SH-SY5Y (cell line): ENCODE measurements at regions not wholly inside any gene's neighbourhood (a gene's known extent, or its start where the extent isn't known, plus 50 kb on each side); places are given as distances from the start of the nearest gene placed in this dataset.

Source experiments
- GATA2 ChIP-seq: IDR thresholded peaks from 2 replicates; pipeline ENCODE4 v1.6.1; 2011; ENCODE audit warnings: mild to moderate bottlenecking, low read depth, low read length
- GATA3 ChIP-seq: IDR thresholded peaks from 2 replicates; pipeline ENCODE4 v1.6.1; 2011; ENCODE audit warnings: low read depth, mild to moderate bottlenecking, low read length, moderate library complexity

GRCh38 chr4:149927514-149927913 is 111.9 kb upstream of the IQCM start:
- no peak for TF ChIP-seq GATA3
- no peak for TF ChIP-seq GATA2
